Mesenchymal stem cell (in vitro differentiated cells and primary cell): ENCODE measurements at regions not wholly inside any gene's neighbourhood (a gene's known extent, or its start where the extent isn't known, plus 50 kb on each side); places are given as distances from the start of the nearest gene placed in this dataset.
A peak's percentile ranks its signal among the peaks of the same experiment; 100 is the strongest.

Source experiments
- DNase-seq: peaks from one replicate; pipeline ENCODE4 v3.0.0-alpha.2; 2013
- H2AFZ ChIP-seq: one replicate; pipeline ENCODE4 v1.6.1; 2013; ENCODE audit warnings: low read depth, mild to moderate bottlenecking, control low read depth, inconsistent platforms, low read length, moderate library complexity
- H2AK5ac ChIP-seq: 2 replicates; pipeline ENCODE4 v1.6.1; 2013; ENCODE audit warnings: low read length, moderate library complexity, mild to moderate bottlenecking, inconsistent platforms; ENCODE audit not compliant: severe bottlenecking
- H2BK120ac ChIP-seq: one replicate; pipeline ENCODE4 v1.6.1; 2013; ENCODE audit warnings: low read depth, mild to moderate bottlenecking, inconsistent platforms, low read length, moderate library complexity
- H2BK12ac ChIP-seq, 2 experiments: one replicate each; pipeline ENCODE4 v1.6.1; 2013; ENCODE audit warnings: inconsistent platforms in 2 of 2, low read length in 2 of 2, mild to moderate bottlenecking in 2 of 2, moderate library complexity in 2 of 2, control low read depth in 1 of 2
- H2BK15ac ChIP-seq: one replicate; pipeline ENCODE4 v1.6.1; 2013; ENCODE audit warnings: mild to moderate bottlenecking, low read depth, inconsistent platforms; ENCODE audit not compliant: poor library complexity, severe bottlenecking
- H2BK5ac ChIP-seq: 2 replicates; pipeline ENCODE4 v1.6.1; 2013; ENCODE audit warnings: low read depth, mild to moderate bottlenecking, low read length, control low read depth, inconsistent platforms; ENCODE audit not compliant: poor library complexity, severe bottlenecking
- H3K14ac ChIP-seq, 2 experiments: one replicate each; pipeline ENCODE4 v1.6.1; 2013; ENCODE audit warnings: inconsistent platforms in 2 of 2, low read length in 2 of 2, control low read depth in 1 of 2, mild to moderate bottlenecking in 1 of 2, moderate library complexity in 1 of 2
- H3K18ac ChIP-seq, 2 experiments: one replicate each; pipeline ENCODE4 v1.6.1; 2013; ENCODE audit warnings: inconsistent platforms in 2 of 2, low read length in 2 of 2, control low read depth in 1 of 2, low read depth in 1 of 2, mild to moderate bottlenecking in 1 of 2
- H3K23ac ChIP-seq, 2 experiments: one replicate each; pipeline ENCODE4 v1.6.1; 2013; ENCODE audit warnings: inconsistent platforms in 2 of 2, low read length in 2 of 2, mild to moderate bottlenecking in 2 of 2, moderate library complexity in 2 of 2, control low read depth in 1 of 2
- H3K27ac ChIP-seq: 2 replicates; pipeline ENCODE4 v1.5.1; 2013; ENCODE audit warnings: mild to moderate bottlenecking, moderate library complexity, low read length, control low read depth, inconsistent platforms; ENCODE audit not compliant: poor library complexity, severe bottlenecking
- H3K27me3 ChIP-seq, 2 experiments: 2 replicates each; pipeline versions ENCODE4 v1.6.1 to v1.7.0; 2013; ENCODE audit warnings: low read length in 2 of 2, mild to moderate bottlenecking in 2 of 2, moderate library complexity in 2 of 2, control low read depth in 1 of 2, inconsistent platforms in 1 of 2; ENCODE audit not compliant: control insufficient read depth in 1 of 2, insufficient read depth in 1 of 2
- H3K36me3 ChIP-seq, 2 experiments: 2 replicates each; pipeline versions ENCODE4 v1.6.1 to v1.7.0; 2013; ENCODE audit warnings: low read length in 2 of 2, control low read depth in 1 of 2, inconsistent platforms in 1 of 2, low read depth in 1 of 2, mild to moderate bottlenecking in 1 of 2; ENCODE audit not compliant: insufficient read depth in 2 of 2, control insufficient read depth in 1 of 2
- H3K4ac ChIP-seq, 2 experiments: one replicate each; pipeline ENCODE4 v1.6.1; 2013; ENCODE audit warnings: inconsistent platforms in 2 of 2, low read length in 2 of 2, mild to moderate bottlenecking in 2 of 2, moderate library complexity in 2 of 2, control low read depth in 1 of 2, low read depth in 1 of 2
- H3K4me1 ChIP-seq: 2 replicates; pipeline ENCODE4 v1.6.1; 2013; ENCODE audit warnings: low read depth, low read length, control low read depth; ENCODE audit not compliant: control insufficient read depth, insufficient read depth
- H3K4me2 ChIP-seq: 2 replicates; pipeline ENCODE4 v1.6.1; 2013; ENCODE audit warnings: low read length, mild to moderate bottlenecking, inconsistent platforms; ENCODE audit not compliant: poor library complexity, severe bottlenecking
- H3K4me3 ChIP-seq, 2 experiments: 2 replicates each; pipeline versions ENCODE4 v1.5.1 to v1.7.0; 2013; ENCODE audit warnings: low read length in 2 of 2, mild to moderate bottlenecking in 2 of 2, control low read depth in 1 of 2, low read depth in 1 of 2; ENCODE audit not compliant: insufficient read depth in 1 of 2
- H3K79me1 ChIP-seq: replicated peaks from 2 replicates; pipeline ENCODE4 v1.6.1; 2013; ENCODE audit warnings: mild to moderate bottlenecking, control low read depth, low read length, inconsistent platforms; ENCODE audit not compliant: poor library complexity, severe bottlenecking
- H3K9ac ChIP-seq: 2 replicates; pipeline ENCODE4 v1.7.0; 2013; ENCODE audit warnings: mild to moderate bottlenecking, low read length, moderate library complexity
- H3K9me3 ChIP-seq: 2 replicates; pipeline ENCODE4 v1.7.0; 2013; ENCODE audit warnings: mild to moderate bottlenecking, low read length; ENCODE audit not compliant: control insufficient read depth
- H4K8ac ChIP-seq: one replicate; pipeline ENCODE4 v1.6.1; 2013; ENCODE audit warnings: inconsistent platforms, mild to moderate bottlenecking, low read length, moderate library complexity
- H4K91ac ChIP-seq: one replicate; pipeline ENCODE4 v1.6.1; 2013; ENCODE audit warnings: mild to moderate bottlenecking, low read length, inconsistent platforms
- WGBS: methylation state at CpG from one replicate; pipeline ENCODE4 v1.1.7; 2013; ENCODE audit warnings: mixed read lengths; 5-methylcytosine and 5-hydroxymethylcytosine counted together

- Histone ChIP-seq H3K79me1 (no peaks in the 10 kb centered on the region), H3K9ac (no peak overlapping the region), H3K27ac (no peak overlapping the region), H3K36me3 (no peaks in the 10 kb centered on the region), H3K4me2 (no peak overlapping the region), H3K9me3 (peaks cover 2% of the 10 kb centered on the region), H2AK5ac (no peak overlapping the region), H3K4me1 (no peaks in the 10 kb centered on the region), H3K4ac (no peak overlapping the region), H2BK12ac (no peak overlapping the region), H3K14ac (no peak overlapping the region), H4K91ac (no peak overlapping the region), H2BK5ac (no peak overlapping the region), H2BK120ac (no peak overlapping the region), H3K23ac (no peak overlapping the region), H4K8ac (no peak overlapping the region), H3K27me3 (no peaks in the 10 kb centered on the region), H2BK15ac (no peak overlapping the region), H3K4me3 (no peak overlapping the region), H2AFZ (no peak overlapping the region), H3K18ac (no peak overlapping the region)
- WGBS, result 85% methylated on average over 2 of the region's 2 CpGs
- no peak for DNase-seq
Measured at GRCh38 chr9:118395415-118395814, 691.2 kb downstream of the TLR4 start.

DNA sequence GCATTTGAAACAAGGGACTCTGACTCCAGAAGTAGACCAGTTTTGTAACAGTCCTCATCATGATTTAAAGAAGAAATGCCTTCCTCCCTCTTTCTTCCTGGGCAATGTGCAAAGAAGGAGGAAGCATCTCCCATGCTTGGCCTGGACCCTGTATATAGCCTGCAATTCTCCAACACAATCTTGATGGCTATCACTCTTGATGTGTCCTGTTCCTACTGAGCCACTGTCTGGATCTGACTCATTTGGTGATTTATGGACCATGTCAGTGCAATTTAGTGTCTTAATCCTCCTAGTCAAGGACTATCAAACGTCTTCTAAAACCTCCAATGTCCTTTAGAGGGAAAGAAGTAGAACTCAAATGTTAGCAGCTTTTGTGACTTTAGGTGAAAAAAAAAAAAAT is 697.3 kb downstream of the TLR4 start:
- no peak overlapping the region for H3K27ac ChIP-seq
- no peak for DNase-seq
- H3K27me3 ChIP-seq, result no peaks in the 10 kb centered on the region
- H3K4me2 ChIP-seq, result no peak overlapping the region
- no peak overlapping the region for H2BK5ac ChIP-seq
- no peak overlapping the region for H3K14ac ChIP-seq
- no peak overlapping the region for H3K4me3 ChIP-seq
- H2BK12ac ChIP-seq, result no peak overlapping the region
- no peak overlapping the region for H2AK5ac ChIP-seq
- H2BK15ac ChIP-seq, result no peak overlapping the region
- no peak overlapping the region for H4K8ac ChIP-seq
- no peaks in the 10 kb centered on the region for H3K36me3 ChIP-seq
- no peak overlapping the region for H3K9ac ChIP-seq
- no peak overlapping the region for H4K91ac ChIP-seq
- no peaks in the 10 kb centered on the region for H3K79me1 ChIP-seq
- peaks cover 3% of the 10 kb centered on the region for H3K9me3 ChIP-seq
- no peaks in the 10 kb centered on the region for H3K4me1 ChIP-seq
- no peak overlapping the region for H3K18ac ChIP-seq
- no peak overlapping the region for H3K23ac ChIP-seq
- WGBS, result no CpG with 5 or more reads among the region's 1 CpG
- no peak overlapping the region for H3K4ac ChIP-seq
- H2AFZ ChIP-seq, result no peak overlapping the region
- H2BK120ac ChIP-seq, result no peak overlapping the region

GRCh38 chr9:118414676-118415075 is 710.5 kb downstream of the TLR4 start:
- 46% methylated on average over 2 of the region's 2 CpGs for WGBS
- H4K8ac ChIP-seq, result no peak overlapping the region
- H3K4ac ChIP-seq, result no peak overlapping the region
- H3K9me3 ChIP-seq, result no peaks in the 10 kb centered on the region
- H2BK15ac ChIP-seq, result no peak overlapping the region
- no peak overlapping the region for H2BK5ac ChIP-seq
- H3K23ac ChIP-seq, result no peak overlapping the region
- no peak overlapping the region for H3K9ac ChIP-seq
- H3K27ac ChIP-seq, result no peak overlapping the region
- no peak overlapping the region for H2BK120ac ChIP-seq
- H3K4me1 ChIP-seq, result no peaks in the 10 kb centered on the region
- no peak for DNase-seq
- no peaks in the 10 kb centered on the region for H3K79me1 ChIP-seq
- H2BK12ac ChIP-seq, result no peak overlapping the region
- no peak overlapping the region for H3K4me3 ChIP-seq
- H3K14ac ChIP-seq, result no peak overlapping the region
- no peak overlapping the region for H3K18ac ChIP-seq
- H3K4me2 ChIP-seq, result no peak overlapping the region
- H2AK5ac ChIP-seq, result no peak overlapping the region
- no peak overlapping the region for H2AFZ ChIP-seq
- H3K27me3 ChIP-seq, result no peaks in the 10 kb centered on the region
- H4K91ac ChIP-seq, result no peak overlapping the region
- no peaks in the 10 kb centered on the region for H3K36me3 ChIP-seq

- Histone ChIP-seq H3K4ac (no peak overlapping the region), H3K14ac (no peak overlapping the region), H3K9me3 (no peaks in the 10 kb centered on the region), H2AFZ (no peak overlapping the region), H3K27me3 (no peaks in the 10 kb centered on the region), H2BK15ac (no peak overlapping the region), H2BK5ac (no peak overlapping the region), H2BK120ac (no peak overlapping the region), H2BK12ac (no peak overlapping the region), H3K79me1 (no peaks in the 10 kb centered on the region), H3K18ac (no peak overlapping the region), H4K8ac (no peak overlapping the region), H3K36me3 (no peaks in the 10 kb centered on the region), H4K91ac (no peak overlapping the region), H3K9ac (no peak overlapping the region), H3K23ac (no peak overlapping the region), H3K4me3 (no peak overlapping the region), H3K27ac (no peak overlapping the region), H3K4me2 (no peak overlapping the region), H3K4me1 (no peaks in the 10 kb centered on the region), H2AK5ac (no peak overlapping the region)
- peak; percentile 0 for DNase-seq
- no CpG with 5 or more reads among the region's 2 CpGs for WGBS
Measured at GRCh38 chr9:118418887-118419565, 714.8 kb downstream of the TLR4 start.
